ENCODE measurements at regions not wholly inside any gene's neighbourhood (a gene's known extent, or its start where the extent isn't known, plus 50 kb on each side); places are given as distances from the start of the nearest gene placed in this dataset.

- TF ChIP-seq, protein P1, sequence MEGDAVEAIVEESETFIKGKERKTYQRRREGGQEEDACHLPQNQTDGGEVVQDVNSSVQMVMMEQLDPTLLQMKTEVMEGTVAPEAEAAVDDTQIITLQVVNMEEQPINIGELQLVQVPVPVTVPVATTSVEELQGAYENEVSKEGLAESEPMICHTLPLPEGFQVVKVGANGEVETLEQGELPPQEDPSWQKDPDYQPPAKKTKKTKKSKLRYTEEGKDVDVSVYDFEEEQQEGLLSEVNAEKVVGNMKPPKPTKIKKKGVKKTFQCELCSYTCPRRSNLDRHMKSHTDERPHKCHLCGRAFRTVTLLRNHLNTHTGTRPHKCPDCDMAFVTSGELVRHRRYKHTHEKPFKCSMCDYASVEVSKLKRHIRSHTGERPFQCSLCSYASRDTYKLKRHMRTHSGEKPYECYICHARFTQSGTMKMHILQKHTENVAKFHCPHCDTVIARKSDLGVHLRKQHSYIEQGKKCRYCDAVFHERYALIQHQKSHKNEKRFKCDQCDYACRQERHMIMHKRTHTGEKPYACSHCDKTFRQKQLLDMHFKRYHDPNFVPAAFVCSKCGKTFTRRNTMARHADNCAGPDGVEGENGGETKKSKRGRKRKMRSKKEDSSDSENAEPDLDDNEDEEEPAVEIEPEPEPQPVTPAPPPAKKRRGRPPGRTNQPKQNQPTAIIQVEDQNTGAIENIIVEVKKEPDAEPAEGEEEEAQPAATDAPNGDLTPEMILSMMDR (conservative IDR thresholded peaks at IDR 0.05; ENCODE audit: low read depth, low read length) = no peak
- TF ChIP-seq SMC3 (IDR thresholded peaks at IDR 0.05; ENCODE audit: low read depth, low read length) = no peak
- TF ChIP-seq, protein P2, sequence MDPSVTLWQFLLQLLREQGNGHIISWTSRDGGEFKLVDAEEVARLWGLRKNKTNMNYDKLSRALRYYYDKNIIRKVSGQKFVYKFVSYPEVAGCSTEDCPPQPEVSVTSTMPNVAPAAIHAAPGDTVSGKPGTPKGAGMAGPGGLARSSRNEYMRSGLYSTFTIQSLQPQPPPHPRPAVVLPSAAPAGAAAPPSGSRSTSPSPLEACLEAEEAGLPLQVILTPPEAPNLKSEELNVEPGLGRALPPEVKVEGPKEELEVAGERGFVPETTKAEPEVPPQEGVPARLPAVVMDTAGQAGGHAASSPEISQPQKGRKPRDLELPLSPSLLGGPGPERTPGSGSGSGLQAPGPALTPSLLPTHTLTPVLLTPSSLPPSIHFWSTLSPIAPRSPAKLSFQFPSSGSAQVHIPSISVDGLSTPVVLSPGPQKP (IDR thresholded peaks at IDR 0.05; ENCODE audit: borderline replicate concordance, low read depth, low read length) = no peak
- TF ChIP-seq, protein P3, sequence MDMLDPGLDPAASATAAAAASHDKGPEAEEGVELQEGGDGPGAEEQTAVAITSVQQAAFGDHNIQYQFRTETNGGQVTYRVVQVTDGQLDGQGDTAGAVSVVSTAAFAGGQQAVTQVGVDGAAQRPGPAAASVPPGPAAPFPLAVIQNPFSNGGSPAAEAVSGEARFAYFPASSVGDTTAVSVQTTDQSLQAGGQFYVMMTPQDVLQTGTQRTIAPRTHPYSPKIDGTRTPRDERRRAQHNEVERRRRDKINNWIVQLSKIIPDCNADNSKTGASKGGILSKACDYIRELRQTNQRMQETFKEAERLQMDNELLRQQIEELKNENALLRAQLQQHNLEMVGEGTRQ (IDR thresholded peaks at IDR 0.05; ENCODE audit: low read depth, low read length) = no peak
- no peak for TF ChIP-seq RAD21 (IDR thresholded peaks at IDR 0.05; ENCODE audit: low read length)
- no peak for TF ChIP-seq POLR2A (IDR thresholded peaks at IDR 0.05; ENCODE audit: low read depth, low read length)
- TF ChIP-seq RFX5 (IDR thresholded peaks at IDR 0.05; ENCODE audit: low read depth, low read length) = no peak
Observed at GRCh38 chr6:8670792-8671191, 235.4 kb upstream of the SLC35B3 start.
